NB4 (cell line): ENCODE measurements at regions not wholly inside any gene's neighbourhood (a gene's known extent, or its start where the extent isn't known, plus 50 kb on each side); places are given as distances from the start of the nearest gene placed in this dataset.

Source experiments
- CTCF ChIP-seq: IDR thresholded peaks from one replicate; pipeline ENCODE4 v1.5.1; 2012; ENCODE audit warnings: low read depth, low read length
- POLR2A ChIP-seq: IDR thresholded peaks from 2 replicates; pipeline ENCODE4 v1.6.1; 2011; ENCODE audit warnings: mild to moderate bottlenecking; ENCODE audit not compliant: insufficient read length; ENCODE audit errors: extremely low read depth

GRCh38 chr9:27784847-27785713 is 211.8 kb upstream of the C9orf72 start:
- TF ChIP-seq CTCF (no peak), POLR2A (no peak)
